ENCODE measurements at regions not wholly inside any gene's neighbourhood (a gene's known extent, or its start where the extent isn't known, plus 50 kb on each side); places are given as distances from the start of the nearest gene placed in this dataset.

- TF ChIP-seq, protein P1, sequence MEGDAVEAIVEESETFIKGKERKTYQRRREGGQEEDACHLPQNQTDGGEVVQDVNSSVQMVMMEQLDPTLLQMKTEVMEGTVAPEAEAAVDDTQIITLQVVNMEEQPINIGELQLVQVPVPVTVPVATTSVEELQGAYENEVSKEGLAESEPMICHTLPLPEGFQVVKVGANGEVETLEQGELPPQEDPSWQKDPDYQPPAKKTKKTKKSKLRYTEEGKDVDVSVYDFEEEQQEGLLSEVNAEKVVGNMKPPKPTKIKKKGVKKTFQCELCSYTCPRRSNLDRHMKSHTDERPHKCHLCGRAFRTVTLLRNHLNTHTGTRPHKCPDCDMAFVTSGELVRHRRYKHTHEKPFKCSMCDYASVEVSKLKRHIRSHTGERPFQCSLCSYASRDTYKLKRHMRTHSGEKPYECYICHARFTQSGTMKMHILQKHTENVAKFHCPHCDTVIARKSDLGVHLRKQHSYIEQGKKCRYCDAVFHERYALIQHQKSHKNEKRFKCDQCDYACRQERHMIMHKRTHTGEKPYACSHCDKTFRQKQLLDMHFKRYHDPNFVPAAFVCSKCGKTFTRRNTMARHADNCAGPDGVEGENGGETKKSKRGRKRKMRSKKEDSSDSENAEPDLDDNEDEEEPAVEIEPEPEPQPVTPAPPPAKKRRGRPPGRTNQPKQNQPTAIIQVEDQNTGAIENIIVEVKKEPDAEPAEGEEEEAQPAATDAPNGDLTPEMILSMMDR (IDR thresholded peaks at IDR 0.05; ENCODE audit: insufficient read depth, low read length, poor library complexity, severe bottlenecking) = no peak
- TF ChIP-seq EZH2phosphoT487 (conservative IDR thresholded peaks at IDR 0.05; ENCODE audit: low read length) = no peak
Observed at GRCh38 chr3:124666067-124666466, 64.2 kb upstream of the UMPS start.

Data from SU-DHL-6 (cell line).